ENCODE measurements at regions not wholly inside any gene's neighbourhood (a gene's known extent, or its start where the extent isn't known, plus 50 kb on each side); places are given as distances from the start of the nearest gene placed in this dataset.

GRCh38 chrX:125436855-125437254 lies 117.2 kb downstream of the TEX13C start:
- TF ChIP-seq, protein P1, sequence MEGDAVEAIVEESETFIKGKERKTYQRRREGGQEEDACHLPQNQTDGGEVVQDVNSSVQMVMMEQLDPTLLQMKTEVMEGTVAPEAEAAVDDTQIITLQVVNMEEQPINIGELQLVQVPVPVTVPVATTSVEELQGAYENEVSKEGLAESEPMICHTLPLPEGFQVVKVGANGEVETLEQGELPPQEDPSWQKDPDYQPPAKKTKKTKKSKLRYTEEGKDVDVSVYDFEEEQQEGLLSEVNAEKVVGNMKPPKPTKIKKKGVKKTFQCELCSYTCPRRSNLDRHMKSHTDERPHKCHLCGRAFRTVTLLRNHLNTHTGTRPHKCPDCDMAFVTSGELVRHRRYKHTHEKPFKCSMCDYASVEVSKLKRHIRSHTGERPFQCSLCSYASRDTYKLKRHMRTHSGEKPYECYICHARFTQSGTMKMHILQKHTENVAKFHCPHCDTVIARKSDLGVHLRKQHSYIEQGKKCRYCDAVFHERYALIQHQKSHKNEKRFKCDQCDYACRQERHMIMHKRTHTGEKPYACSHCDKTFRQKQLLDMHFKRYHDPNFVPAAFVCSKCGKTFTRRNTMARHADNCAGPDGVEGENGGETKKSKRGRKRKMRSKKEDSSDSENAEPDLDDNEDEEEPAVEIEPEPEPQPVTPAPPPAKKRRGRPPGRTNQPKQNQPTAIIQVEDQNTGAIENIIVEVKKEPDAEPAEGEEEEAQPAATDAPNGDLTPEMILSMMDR (IDR thresholded peaks at IDR 0.05 in 8 of 11, conservative IDR thresholded peaks at IDR 0.05 in 3 of 11) = no peak
- no peak for TF ChIP-seq POLR2AphosphoS5 (IDR thresholded peaks at IDR 0.05)

All from spleen (tissue), 7 donors.